ENCODE measurements at regions not wholly inside any gene's neighbourhood (a gene's known extent, or its start where the extent isn't known, plus 50 kb on each side); places are given as distances from the start of the nearest gene placed in this dataset.

DNA sequence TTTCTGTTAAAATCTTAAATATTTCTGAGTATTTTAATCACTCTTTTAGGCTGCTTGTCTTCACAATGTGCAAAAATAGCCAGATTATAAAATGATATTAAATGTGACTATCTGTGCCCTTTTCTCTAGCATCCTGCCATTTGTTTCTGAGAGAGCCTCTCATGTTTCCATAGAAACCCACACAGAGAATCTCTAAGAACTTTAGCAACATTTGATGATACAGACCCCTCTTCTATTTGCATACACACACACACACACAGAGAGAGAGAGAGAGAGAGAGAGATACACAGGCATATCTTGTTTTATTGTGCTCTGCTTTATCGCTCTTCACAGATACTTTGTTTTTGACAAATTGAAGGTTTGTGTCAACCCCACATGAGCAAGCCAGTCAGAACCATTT lies 134.5 kb upstream of the DDX18 start:
- TF ChIP-seq, protein P1, sequence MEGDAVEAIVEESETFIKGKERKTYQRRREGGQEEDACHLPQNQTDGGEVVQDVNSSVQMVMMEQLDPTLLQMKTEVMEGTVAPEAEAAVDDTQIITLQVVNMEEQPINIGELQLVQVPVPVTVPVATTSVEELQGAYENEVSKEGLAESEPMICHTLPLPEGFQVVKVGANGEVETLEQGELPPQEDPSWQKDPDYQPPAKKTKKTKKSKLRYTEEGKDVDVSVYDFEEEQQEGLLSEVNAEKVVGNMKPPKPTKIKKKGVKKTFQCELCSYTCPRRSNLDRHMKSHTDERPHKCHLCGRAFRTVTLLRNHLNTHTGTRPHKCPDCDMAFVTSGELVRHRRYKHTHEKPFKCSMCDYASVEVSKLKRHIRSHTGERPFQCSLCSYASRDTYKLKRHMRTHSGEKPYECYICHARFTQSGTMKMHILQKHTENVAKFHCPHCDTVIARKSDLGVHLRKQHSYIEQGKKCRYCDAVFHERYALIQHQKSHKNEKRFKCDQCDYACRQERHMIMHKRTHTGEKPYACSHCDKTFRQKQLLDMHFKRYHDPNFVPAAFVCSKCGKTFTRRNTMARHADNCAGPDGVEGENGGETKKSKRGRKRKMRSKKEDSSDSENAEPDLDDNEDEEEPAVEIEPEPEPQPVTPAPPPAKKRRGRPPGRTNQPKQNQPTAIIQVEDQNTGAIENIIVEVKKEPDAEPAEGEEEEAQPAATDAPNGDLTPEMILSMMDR (IDR thresholded peaks at IDR 0.05; ENCODE audit: insufficient read depth, low read depth, low read length), result no peak
- TF ChIP-seq EZH2 (IDR thresholded peaks at IDR 0.05; ENCODE audit: insufficient read depth, low read length), result no peak
